ENCODE measurements at regions not wholly inside any gene's neighbourhood (a gene's known extent, or its start where the extent isn't known, plus 50 kb on each side); places are given as distances from the start of the nearest gene placed in this dataset.

DNA sequence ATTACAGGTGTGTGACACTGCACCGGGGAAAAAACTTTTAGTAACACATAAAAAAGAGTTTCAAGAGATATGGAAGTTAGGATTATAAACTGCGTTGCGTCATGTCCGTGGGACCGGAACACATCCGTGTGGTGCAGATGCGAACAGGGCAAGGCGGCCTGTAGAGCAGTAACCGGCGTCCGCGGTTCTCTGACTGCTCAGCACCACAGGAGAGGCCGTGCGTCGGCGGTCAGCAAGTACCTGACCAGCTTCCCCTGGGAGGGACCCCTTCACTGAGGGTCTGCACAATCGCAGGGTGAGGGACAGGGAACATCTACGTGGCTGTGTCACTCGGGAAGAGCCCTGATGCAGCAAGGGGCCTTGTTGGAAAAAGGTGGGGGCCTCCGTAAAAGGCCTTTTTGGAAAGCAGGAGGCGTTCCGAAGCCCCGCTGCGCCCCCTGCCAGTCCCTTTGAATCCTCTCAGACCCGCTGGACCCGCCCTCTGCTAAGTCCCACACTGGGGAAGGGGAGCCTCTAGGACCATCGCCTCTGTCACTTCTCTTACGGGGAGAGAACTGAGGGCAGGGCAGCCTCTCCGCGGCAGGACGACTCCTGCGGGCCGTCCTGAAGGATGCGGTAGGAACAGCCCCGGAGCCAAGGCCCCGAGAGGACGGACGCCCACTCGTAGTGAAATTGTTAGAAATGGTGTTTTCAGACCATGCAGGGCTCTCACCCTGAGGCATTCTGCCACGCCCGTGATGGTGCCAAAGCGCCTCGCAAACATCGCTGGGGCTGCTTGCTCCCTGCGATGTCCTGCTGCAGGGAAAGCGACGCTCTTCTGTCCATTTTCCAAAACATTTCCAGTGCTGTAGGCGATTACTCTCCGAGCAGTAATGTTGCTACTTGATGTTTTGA lies 771.6 kb upstream of the COBL start:
- H3K36me3 ChIP-seq (ENCODE audit: low read depth), result no peaks in the 10 kb centered on the region
- TF ChIP-seq, protein P1, sequence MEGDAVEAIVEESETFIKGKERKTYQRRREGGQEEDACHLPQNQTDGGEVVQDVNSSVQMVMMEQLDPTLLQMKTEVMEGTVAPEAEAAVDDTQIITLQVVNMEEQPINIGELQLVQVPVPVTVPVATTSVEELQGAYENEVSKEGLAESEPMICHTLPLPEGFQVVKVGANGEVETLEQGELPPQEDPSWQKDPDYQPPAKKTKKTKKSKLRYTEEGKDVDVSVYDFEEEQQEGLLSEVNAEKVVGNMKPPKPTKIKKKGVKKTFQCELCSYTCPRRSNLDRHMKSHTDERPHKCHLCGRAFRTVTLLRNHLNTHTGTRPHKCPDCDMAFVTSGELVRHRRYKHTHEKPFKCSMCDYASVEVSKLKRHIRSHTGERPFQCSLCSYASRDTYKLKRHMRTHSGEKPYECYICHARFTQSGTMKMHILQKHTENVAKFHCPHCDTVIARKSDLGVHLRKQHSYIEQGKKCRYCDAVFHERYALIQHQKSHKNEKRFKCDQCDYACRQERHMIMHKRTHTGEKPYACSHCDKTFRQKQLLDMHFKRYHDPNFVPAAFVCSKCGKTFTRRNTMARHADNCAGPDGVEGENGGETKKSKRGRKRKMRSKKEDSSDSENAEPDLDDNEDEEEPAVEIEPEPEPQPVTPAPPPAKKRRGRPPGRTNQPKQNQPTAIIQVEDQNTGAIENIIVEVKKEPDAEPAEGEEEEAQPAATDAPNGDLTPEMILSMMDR (IDR thresholded peaks at IDR 0.05), result no peak
- no peak overlapping the region for H3K4me3 ChIP-seq
- no peaks in the 10 kb centered on the region for H3K4me1 ChIP-seq (ENCODE audit: low read depth)
- H3K9me3 ChIP-seq, result no peaks in the 10 kb centered on the region
- DNase-seq (no peak), ATAC-seq (no peak)
- intact Hi-C loops (cut with DNase I, micrococcal nuclease), result no loop called here

DNA sequence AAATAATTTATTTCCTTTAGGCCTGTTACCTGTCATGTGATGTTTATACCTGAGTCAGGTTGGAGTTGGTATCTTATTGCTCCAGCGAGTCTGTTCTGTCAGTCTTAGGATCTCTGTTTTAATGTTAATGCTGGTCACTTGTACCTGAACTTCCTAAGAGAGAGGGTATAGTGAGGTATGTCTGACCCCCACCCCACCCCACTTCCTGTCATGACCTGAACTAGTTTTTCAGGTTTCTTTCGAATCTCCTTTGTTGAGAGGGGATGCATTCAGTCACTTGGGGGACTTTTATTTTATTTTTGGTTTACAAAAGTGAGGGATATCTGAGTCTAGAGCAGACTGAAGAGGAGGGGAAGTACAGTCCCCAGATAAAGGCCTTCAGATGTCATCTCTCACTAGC lies 769.0 kb upstream of the COBL start:
- no peaks in the 10 kb centered on the region for H3K9me3 ChIP-seq
- H3K4me3 ChIP-seq, result no peak overlapping the region
- ATAC-seq (no peak), DNase-seq (no peak)
- TF ChIP-seq, protein P1 (IDR thresholded peaks at IDR 0.05), result no peak
- intact Hi-C loops (cut with DNase I, micrococcal nuclease), result no loop called here
- no peaks in the 10 kb centered on the region for H3K4me1 ChIP-seq (ENCODE audit: low read depth)
- H3K36me3 ChIP-seq (ENCODE audit: low read depth), result no peaks in the 10 kb centered on the region

DNA sequence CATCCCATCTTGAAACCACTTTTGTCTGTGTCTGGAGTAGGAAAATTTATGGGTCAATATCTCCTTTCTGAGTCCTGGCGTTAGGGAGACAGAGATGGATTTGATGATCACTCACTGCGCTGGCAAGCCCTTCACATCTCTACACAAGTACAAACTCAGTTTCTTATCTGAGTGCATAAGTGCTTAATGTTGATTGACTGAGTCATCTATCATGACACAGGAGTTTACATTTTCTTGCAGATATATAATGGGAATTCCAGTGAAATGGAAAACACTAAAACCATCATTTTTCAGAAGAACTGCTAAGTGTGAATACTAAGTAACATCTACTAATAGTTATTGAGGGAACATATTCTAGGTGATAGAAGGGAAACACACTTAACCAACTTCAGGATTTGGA lies 763.9 kb upstream of the COBL start:
- no peaks in the 10 kb centered on the region for H3K9me3 ChIP-seq
- DNase-seq, result no peak
- intact Hi-C loops (cut with DNase I, micrococcal nuclease), result no loop called here
- no peak for ATAC-seq
- H3K4me3 ChIP-seq, result no peak overlapping the region
- no peaks in the 10 kb centered on the region for H3K36me3 ChIP-seq (ENCODE audit: low read depth)
- H3K4me1 ChIP-seq (ENCODE audit: low read depth), result no peaks in the 10 kb centered on the region
- TF ChIP-seq, protein P1 (IDR thresholded peaks at IDR 0.05), result no peak

DNA sequence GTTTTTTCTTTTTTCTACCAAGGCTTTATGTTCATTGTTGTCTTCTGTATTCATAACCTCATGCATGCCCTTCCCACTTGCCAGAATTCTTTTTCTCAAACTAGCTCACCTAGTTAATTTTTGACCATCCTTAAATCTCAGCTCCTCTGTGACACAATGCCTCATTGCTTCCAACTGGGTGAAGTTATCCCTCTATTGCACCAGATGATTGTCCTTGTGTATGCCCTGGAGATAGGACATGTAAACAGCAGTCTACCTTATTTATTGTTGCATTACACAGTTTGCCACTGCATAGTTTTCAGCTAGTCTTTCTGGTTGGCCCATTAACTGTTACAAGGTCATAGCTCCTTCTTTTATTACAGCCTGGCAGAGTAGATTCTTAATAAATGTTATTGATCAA lies 763.1 kb upstream of the COBL start:
- no peaks in the 10 kb centered on the region for H3K36me3 ChIP-seq (ENCODE audit: low read depth)
- ATAC-seq (no peak), DNase-seq (no peak)
- intact Hi-C loops (cut with DNase I, micrococcal nuclease), result no loop called here
- H3K4me1 ChIP-seq (ENCODE audit: low read depth), result no peaks in the 10 kb centered on the region
- H3K9me3 ChIP-seq, result no peaks in the 10 kb centered on the region
- TF ChIP-seq, protein P1 (IDR thresholded peaks at IDR 0.05), result no peak
- no peak overlapping the region for H3K4me3 ChIP-seq

DNA sequence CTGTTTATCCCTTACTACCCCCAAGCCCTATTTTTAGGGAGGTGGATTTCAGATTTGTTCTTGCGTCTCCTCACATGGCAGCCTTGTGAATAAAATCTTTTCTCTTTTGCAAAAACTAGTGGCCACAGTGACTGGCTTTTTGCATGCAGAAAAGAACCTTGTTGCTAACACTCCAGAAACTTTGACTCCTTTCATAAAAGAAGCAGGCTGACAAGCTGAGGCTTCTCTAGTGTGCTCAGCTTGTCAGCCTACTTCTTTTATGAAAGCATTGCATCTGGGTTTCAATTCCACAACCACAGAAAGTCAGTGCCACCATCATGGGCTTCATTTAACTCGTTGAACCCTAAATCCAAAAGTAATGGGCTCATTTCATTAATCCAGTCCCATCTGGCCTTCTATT lies 761.0 kb upstream of the COBL start:
- no peaks in the 10 kb centered on the region for H3K9me3 ChIP-seq
- no peaks in the 10 kb centered on the region for H3K4me1 ChIP-seq (ENCODE audit: low read depth)
- intact Hi-C loops (cut with DNase I, micrococcal nuclease), result no loop called here
- no peak for ATAC-seq
- no peak for DNase-seq
- TF ChIP-seq, protein P1 (IDR thresholded peaks at IDR 0.05), result no peak
- H3K36me3 ChIP-seq (ENCODE audit: low read depth), result no peaks in the 10 kb centered on the region
- no peak overlapping the region for H3K4me3 ChIP-seq
